ENCODE measurements at regions not wholly inside any gene's neighbourhood (a gene's known extent, or its start where the extent isn't known, plus 50 kb on each side); places are given as distances from the start of the nearest gene placed in this dataset.
"Not testable (repeated sequence)": the region's sequence is repeated elsewhere in the genome, so short reads cannot be mapped to it uniquely, and the experiment has no call there.

DNA sequence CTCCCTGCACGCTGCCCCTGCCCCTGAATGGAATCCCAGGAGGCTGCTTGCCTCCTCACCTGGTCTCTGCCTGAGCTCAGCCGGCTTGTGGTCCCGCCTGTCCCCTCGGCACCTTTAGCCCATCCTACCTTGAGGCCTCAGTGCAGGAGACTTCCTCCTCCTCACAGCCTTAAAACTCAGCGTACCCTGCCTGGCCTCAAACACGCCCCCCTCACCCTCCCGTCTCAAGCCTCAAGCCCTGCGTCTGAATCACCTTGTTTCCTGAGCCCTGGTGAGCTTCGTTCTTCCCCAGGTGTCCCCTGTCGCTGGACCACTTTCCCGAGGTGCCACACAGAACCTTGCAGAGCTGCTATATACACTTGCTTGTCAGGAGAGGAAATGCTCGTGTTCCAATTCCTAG is 110.2 kb upstream of the SPIN1 start:
- no peak for DNase-seq

DNA sequence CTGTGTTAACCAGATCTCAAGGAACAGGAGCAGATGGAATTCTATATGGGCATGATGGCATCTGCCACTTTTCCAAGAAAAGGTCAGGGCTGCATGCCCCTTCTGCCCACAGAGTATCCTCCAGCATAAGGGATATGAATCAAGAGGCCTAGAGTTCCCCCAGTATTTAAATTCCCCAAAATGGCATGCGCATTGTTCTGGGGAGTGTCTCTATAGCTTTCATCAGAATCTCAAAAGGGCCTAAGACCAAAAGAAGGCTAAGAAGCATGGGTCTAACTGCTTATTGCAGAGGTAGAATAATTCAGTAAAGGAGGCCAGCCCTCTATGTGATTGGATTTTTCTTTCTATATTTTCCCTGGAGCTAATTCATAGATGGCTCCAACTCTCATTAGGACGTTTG is 114.2 kb upstream of the SPIN1 start:
- DNase-seq: no peak

DNA sequence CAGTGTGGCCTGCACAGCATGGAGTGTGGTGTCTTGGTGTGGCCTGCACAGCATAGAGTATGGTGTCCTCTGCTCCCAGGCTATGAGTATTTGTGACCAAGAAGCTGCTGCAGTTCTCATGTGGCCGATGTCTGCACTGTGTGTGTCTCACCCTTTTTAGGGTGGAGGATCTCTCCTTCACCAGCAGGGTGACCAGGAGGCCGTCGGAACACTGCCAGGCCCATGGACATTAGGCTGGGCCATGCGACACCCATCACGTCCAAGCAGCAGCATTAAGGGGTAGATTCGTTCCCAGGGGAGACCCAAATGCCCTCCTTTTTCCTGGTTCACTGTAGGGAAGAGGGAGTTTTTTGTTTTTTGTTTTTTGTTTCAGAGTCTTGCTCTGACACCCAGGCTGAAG is 115.3 kb upstream of the SPIN1 start:
- DNase-seq: no peak

GRCh38 chr9:88270413-88270812 is 117.8 kb upstream of the SPIN1 start:
- no peak for DNase-seq

DNA sequence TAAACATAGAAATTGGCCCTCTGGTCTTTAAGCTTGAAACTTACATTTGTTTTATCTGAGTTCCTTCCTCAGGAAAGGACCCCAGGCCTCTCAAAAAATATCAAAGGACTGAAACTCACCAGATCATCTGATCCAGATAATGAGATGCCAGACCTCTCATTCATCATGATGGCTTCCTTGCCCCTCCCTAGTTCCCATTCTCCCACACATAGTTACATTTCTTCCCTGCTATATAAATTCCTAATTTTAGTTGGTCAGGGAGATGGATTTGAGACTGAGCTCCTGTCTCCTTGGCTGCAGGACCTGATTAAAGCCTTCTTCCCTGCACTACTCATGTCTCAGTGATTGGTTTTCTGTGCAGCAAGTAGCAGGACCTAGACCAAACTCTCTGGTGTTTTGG is 119.4 kb upstream of the SPIN1 start:
- no peak for DNase-seq

DNA sequence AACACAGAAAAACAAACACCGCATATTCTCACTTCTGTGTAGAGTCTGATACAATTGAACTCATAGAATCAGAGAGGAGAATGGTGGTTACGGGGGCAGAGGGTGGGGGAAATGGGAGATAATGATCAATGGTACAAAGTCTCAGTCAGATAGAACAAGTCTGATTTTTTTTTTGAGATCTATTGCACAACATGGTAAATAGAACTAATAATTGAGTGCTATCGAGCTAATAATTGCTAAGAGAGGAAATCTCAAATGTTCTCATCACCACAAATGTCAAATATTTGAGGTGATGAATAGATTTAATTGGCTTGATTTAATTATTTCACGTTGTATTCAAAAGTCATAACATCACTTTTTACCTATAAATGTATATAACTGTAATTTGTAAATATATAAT is 121.0 kb upstream of the SPIN1 start:
- no peak for DNase-seq

DNA sequence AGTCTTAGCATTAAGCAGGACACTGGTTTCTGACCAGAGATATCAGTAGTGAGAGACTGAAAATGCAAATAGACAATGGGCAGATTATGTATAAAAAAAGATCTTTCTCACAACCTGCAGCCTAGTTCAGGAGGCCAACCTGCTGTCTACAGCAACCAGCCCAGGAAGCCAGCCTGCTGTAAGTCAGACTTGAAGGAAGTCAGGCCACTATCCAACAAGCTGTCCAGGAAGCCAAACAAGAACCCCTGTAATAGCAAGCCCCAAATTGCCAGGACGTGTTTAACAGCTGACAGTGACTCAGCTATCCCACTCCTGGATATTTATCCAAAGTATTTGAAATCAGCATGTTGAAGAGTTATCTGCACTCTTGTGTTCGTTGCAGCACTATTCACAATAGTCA is 121.8 kb upstream of the SPIN1 start:
- DNase-seq: no peak

GRCh38 chr9:88259001-88259400 is 120.7 kb upstream of the SPATA31C2 start:
- no peak for DNase-seq

DNA sequence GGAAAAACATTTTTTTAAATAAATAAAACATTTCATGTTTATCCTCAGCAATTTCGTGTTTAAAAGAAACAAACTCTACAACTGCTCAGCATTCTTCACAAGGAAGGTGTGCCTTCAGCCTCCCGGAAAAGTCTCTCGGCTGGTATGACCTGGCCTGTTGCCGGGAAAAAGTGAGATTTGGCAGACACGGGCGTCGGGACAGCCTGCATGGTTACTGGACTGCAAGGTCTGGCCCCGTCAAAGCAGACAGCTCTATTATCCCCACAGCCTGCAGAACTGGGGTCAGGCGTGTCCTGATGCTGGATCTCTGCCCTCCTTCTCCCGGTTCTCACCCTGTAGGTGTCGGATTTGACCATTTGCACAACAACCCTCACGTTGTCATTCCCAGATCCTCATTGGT is 120.3 kb upstream of the SPATA31C2 start:
- DNase-seq: no peak

- DNase-seq: no peak
Measured at GRCh38 chr9:88258024-88258423, 119.7 kb upstream of the SPATA31C2 start.

DNA sequence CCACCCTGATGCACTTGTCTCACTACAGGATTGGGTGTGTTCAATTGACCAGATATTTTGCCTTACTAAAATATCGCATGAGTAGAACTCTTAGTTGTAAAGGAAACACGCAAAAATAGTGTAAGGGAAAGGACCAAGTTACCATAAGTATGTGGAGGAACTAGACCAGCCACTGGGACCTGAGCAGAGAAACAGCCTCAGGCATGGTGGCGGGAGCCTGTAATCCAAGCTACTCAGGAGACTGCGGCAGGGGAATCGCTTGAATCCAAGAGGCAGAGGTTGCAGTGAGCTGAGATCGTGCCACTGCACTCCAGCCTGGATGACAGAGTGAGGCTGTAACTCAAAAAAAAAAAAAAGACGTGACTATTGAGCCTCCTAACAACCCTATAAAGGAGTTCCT is 117.9 kb upstream of the SPATA31C2 start:
- DNase-seq: no peak

DNA sequence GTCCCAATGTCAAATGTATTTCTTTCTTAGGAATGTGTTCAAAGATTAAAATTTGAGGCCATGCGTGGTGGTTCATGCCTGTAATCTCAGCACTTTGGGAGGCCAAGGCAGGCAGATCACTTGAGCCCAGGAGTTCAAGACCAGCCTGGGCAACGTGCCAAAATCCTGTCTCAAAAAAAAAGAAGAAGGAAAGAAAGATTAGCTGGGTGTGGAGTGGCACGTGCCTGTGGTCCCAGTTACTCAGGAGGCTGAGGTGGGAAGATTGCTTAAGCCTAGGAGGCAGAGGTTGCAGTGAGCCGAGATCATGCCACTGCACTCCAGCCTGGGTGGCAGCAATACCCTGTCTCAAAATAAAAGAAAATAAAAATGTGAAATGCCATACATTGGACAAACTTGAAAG is 117.5 kb upstream of the SPATA31C2 start:
- DNase-seq: not testable (repeated sequence)

- DNase-seq: no peak
Measured at GRCh38 chr9:88251903-88252302, 113.6 kb upstream of the SPATA31C2 start.

- no peak for DNase-seq
Measured at GRCh38 chr9:88243736-88244135, 105.5 kb upstream of the SPATA31C2 start.

DNA sequence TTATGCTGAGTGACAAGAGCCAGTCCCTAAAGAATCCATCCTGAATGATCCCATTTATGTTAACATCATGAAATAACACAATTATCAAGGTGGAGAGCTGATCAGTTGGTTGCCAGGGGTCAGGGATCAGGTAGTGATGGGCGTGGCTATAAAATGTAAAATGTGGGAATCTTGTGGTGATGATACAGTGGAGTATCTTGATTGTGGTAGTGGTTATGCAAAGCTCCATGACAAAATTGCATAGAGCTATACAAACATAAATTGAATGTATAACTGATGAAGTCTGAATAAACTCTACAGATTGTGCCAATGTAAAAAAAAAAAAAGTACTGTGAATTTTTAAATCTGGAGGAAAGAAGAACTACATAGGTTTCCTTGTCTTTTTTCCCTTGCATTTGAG is 104.6 kb upstream of the SPATA31C2 start:
- DNase-seq: no peak

- peak; percentile 42 for DNase-seq
Measured at GRCh38 chr9:88237991-88238571, 99.8 kb upstream of the SPATA31C2 start.

- DNase-seq: no peak
Measured at GRCh38 chr9:88237479-88237961, 99.2 kb upstream of the SPATA31C2 start.

GRCh38 chr9:88236511-88237478 is 98.5 kb upstream of the SPATA31C2 start:
- no peak for DNase-seq

GRCh38 chr9:88235615-88236014 is 97.3 kb upstream of the SPATA31C2 start:
- no peak for DNase-seq

GRCh38 chr9:88234114-88234513 is 95.8 kb upstream of the SPATA31C2 start:
- DNase-seq: no peak

- no peak for DNase-seq
Measured at GRCh38 chr9:88233091-88233490, 94.8 kb upstream of the SPATA31C2 start.

DNA sequence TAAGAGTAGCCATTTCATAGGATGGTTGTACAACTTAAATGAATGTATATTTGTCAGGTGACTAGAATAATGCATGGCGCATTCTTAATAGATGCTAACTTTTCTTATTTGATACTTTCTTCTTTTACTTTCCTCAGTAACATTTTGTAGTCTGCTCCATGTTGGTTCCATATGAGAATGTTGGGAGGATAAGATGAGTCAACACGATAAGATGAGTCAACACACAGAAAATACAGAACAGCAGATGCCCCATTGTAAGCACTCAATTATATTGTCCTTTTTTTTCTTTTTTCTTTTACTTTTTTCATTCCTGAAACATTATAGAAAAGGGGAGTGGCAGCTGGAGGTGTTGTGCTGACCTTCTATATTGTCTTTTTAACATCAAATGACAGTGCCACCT is 92.3 kb upstream of the SPATA31C2 start:
- no peak for DNase-seq

- DNase-seq: no peak
Measured at GRCh38 chr9:88229434-88229833, 91.2 kb upstream of the SPATA31C2 start.

- DNase-seq: no peak
Measured at GRCh38 chr9:88224938-88225337, 86.7 kb upstream of the SPATA31C2 start.
